H1 (cell line): ENCODE measurements at regions not wholly inside any gene's neighbourhood (a gene's known extent, or its start where the extent isn't known, plus 50 kb on each side); places are given as distances from the start of the nearest gene placed in this dataset.

Source experiments
- CHD2 ChIP-seq: IDR thresholded peaks from 2 replicates; pipeline ENCODE4 v1.6.1; 2012; ENCODE audit warnings: low read length, improper control_type of control experiment
- CREB1 ChIP-seq: IDR thresholded peaks from 2 replicates; pipeline ENCODE4 v1.6.1; 2012; ENCODE audit warnings: inconsistent platforms
- CTCF ChIP-seq, 3 experiments: IDR thresholded peaks; 1 replicate in 2 of 3; 2 replicates in 1 of 3; pipeline versions ENCODE4 v1.5.1 to v1.6.1; 2011; ENCODE audit warnings: low read length in 3 of 3, mild to moderate bottlenecking in 3 of 3, inconsistent platforms in 2 of 3, low read depth in 1 of 3, moderate library complexity in 1 of 3; ENCODE audit not compliant: insufficient read depth in 1 of 3; ENCODE audit errors: control extremely low read depth in 1 of 3
- POLR2A ChIP-seq, 2 experiments: IDR thresholded peaks; 1 replicate in 1 of 2; 2 replicates in 1 of 2; pipeline ENCODE4 v1.6.1; 2011; ENCODE audit warnings: low read depth in 2 of 2, low read length in 2 of 2, mild to moderate bottlenecking in 2 of 2; ENCODE audit errors: control extremely low read depth in 1 of 2
- TEAD4 ChIP-seq: IDR thresholded peaks from 2 replicates; pipeline ENCODE4 v1.6.1; 2012; ENCODE audit warnings: low read depth, low read length, inconsistent platforms, mixed read lengths

- TF ChIP-seq CHD2 (no peak), CTCF (IDR thresholded peaks at IDR 0.05; ENCODE audit: control extremely low read depth in 1 of 3, insufficient read depth in 1 of 3, low read depth in 1 of 3, low read length in 3 of 3) (no peak), TEAD4 (no peak), CREB1 (no peak), POLR2A (IDR thresholded peaks at IDR 0.05; ENCODE audit: control extremely low read depth in 1 of 2, low read depth in 2 of 2, low read length in 2 of 2) (no peak)
Observed at GRCh38 chr13:62110079-62110478, 694.4 kb upstream of the PCDH20 start.
